HG03039 (cell line): ENCODE measurements at regions not wholly inside any gene's neighbourhood (a gene's known extent, or its start where the extent isn't known, plus 50 kb on each side); places are given as distances from the start of the nearest gene placed in this dataset.

ENCODE experiments used
- ATAC-seq: cut with Tn5 transposase; IDR thresholded peaks from one replicate; pipeline ENCODE4 v1.9.1; 2021; ENCODE audit warnings: mild to moderate bottlenecking, moderate library complexity; ENCODE audit not compliant: unreplicated experiment

- no peak for ATAC-seq
These were observed 71.0 kb downstream of the SEM1 start for GRCh38 chr7:96638669-96639068.

- no peak for ATAC-seq
These were observed 72.1 kb downstream of the SEM1 start for GRCh38 chr7:96637522-96637921.

GRCh38 chr7:96636979-96637378 lies 72.7 kb downstream of the SEM1 start:
- ATAC-seq = no peak

- no peak for ATAC-seq
These were observed 73.2 kb downstream of the SEM1 start for GRCh38 chr7:96636342-96636860.

GRCh38 chr7:96629884-96630283 lies 79.8 kb downstream of the SEM1 start:
- no peak for ATAC-seq

- no peak for ATAC-seq
These were observed 84.7 kb downstream of the SEM1 start for GRCh38 chr7:96624954-96625353.

GRCh38 chr7:96621932-96622331 lies 87.7 kb downstream of the SEM1 start:
- ATAC-seq = no peak

GRCh38 chr7:96614154-96614867 lies 95.3 kb downstream of the SEM1 start:
- no peak for ATAC-seq

GRCh38 chr7:96612034-96612433 lies 97.6 kb downstream of the SEM1 start:
- ATAC-seq = no peak

- ATAC-seq = no peak
These were observed 104.5 kb downstream of the SEM1 start for GRCh38 chr7:96605045-96605716.

- no peak for ATAC-seq
These were observed 110.2 kb downstream of the SEM1 start for GRCh38 chr7:96599288-96599936.

GRCh38 chr7:96598421-96598820 lies 111.2 kb downstream of the SEM1 start:
- no peak for ATAC-seq

GRCh38 chr7:96596120-96596826 lies 113.4 kb downstream of the SEM1 start:
- ATAC-seq = no peak

GRCh38 chr7:96591900-96592676 lies 117.6 kb downstream of the SEM1 start:
- no peak for ATAC-seq

GRCh38 chr7:96591159-96591899 lies 118.3 kb downstream of the SEM1 start:
- no peak for ATAC-seq

- no peak for ATAC-seq
These were observed 120.6 kb downstream of the SEM1 start for GRCh38 chr7:96589038-96589437.

- no peak for ATAC-seq
These were observed 130.5 kb downstream of the SEM1 start for GRCh38 chr7:96579119-96579518.

- ATAC-seq = no peak
These were observed 131.0 kb downstream of the SEM1 start for GRCh38 chr7:96578606-96579005.

- no peak for ATAC-seq
These were observed 146.2 kb downstream of the SEM1 start for GRCh38 chr7:96563409-96563808.

- no peak for ATAC-seq
These were observed 146.7 kb downstream of the SEM1 start for GRCh38 chr7:96562966-96563365.
